GM19324 (cell line): ENCODE measurements at regions not wholly inside any gene's neighbourhood (a gene's known extent, or its start where the extent isn't known, plus 50 kb on each side); places are given as distances from the start of the nearest gene placed in this dataset.
"Not testable (repeated sequence)": the region's sequence is repeated elsewhere in the genome, so short reads cannot be mapped to it uniquely, and the experiment has no call there.

Experiments
- ATAC-seq: cut with Tn5 transposase; IDR thresholded peaks from one replicate; pipeline ENCODE4 v1.9.1; 2021; ENCODE audit warnings: mild to moderate bottlenecking, moderate library complexity; ENCODE audit not compliant: unreplicated experiment, low FRiP score

GRCh38 chr9:42656789-42657188 is 473.3 kb downstream of the SPATA31A6 start:
- ATAC-seq = not testable (repeated sequence)

GRCh38 chr9:42657496-42657895 is 474.0 kb downstream of the SPATA31A6 start:
- ATAC-seq = not testable (repeated sequence)

GRCh38 chr9:42697146-42697545 is 513.7 kb downstream of the SPATA31A6 start:
- ATAC-seq = not testable (repeated sequence)

GRCh38 chr9:42702890-42703289 is 519.4 kb downstream of the SPATA31A6 start:
- not testable (repeated sequence) for ATAC-seq

GRCh38 chr9:42724841-42725835 is 541.7 kb downstream of the SPATA31A6 start:
- not testable (repeated sequence) for ATAC-seq

- not testable (repeated sequence) for ATAC-seq
Measured at GRCh38 chr9:42743030-42743814, 559.8 kb downstream of the SPATA31A6 start.

- not testable (repeated sequence) for ATAC-seq
Measured at GRCh38 chr9:42757251-42757650, 573.8 kb downstream of the SPATA31A6 start.

- ATAC-seq = not testable (repeated sequence)
Measured at GRCh38 chr9:42759320-42759719, 575.9 kb downstream of the SPATA31A6 start.

GRCh38 chr9:42782201-42782600 is 598.7 kb downstream of the SPATA31A6 start:
- ATAC-seq = not testable (repeated sequence)

- not testable (repeated sequence) for ATAC-seq
Measured at GRCh38 chr9:42792725-42793124, 609.3 kb downstream of the SPATA31A6 start.

GRCh38 chr9:42798571-42798970 is 615.1 kb downstream of the SPATA31A6 start:
- peak; percentile 52 for ATAC-seq

GRCh38 chr9:42802716-42803115 is 619.3 kb downstream of the SPATA31A6 start:
- ATAC-seq = not testable (repeated sequence)

- ATAC-seq = not testable (repeated sequence)
Measured at GRCh38 chr9:42806674-42807073, 623.2 kb downstream of the SPATA31A6 start.

- not testable (repeated sequence) for ATAC-seq
Measured at GRCh38 chr9:42821468-42821867, 638.0 kb downstream of the SPATA31A6 start.

GRCh38 chr9:42848156-42848555 is 664.7 kb downstream of the SPATA31A6 start:
- ATAC-seq = not testable (repeated sequence)

GRCh38 chr9:42850896-42851693 is 667.6 kb downstream of the SPATA31A6 start:
- ATAC-seq = not testable (repeated sequence)

- ATAC-seq = not testable (repeated sequence)
Measured at GRCh38 chr9:42851701-42852100, 668.2 kb downstream of the SPATA31A6 start.

- ATAC-seq = not testable (repeated sequence)
Measured at GRCh38 chr9:42852133-42852930, 668.9 kb downstream of the SPATA31A6 start.

- not testable (repeated sequence) for ATAC-seq
Measured at GRCh38 chr9:42860133-42860532, 676.7 kb downstream of the SPATA31A6 start.
